ENCODE measurements at regions not wholly inside any gene's neighbourhood (a gene's known extent, or its start where the extent isn't known, plus 50 kb on each side); places are given as distances from the start of the nearest gene placed in this dataset.

DNA sequence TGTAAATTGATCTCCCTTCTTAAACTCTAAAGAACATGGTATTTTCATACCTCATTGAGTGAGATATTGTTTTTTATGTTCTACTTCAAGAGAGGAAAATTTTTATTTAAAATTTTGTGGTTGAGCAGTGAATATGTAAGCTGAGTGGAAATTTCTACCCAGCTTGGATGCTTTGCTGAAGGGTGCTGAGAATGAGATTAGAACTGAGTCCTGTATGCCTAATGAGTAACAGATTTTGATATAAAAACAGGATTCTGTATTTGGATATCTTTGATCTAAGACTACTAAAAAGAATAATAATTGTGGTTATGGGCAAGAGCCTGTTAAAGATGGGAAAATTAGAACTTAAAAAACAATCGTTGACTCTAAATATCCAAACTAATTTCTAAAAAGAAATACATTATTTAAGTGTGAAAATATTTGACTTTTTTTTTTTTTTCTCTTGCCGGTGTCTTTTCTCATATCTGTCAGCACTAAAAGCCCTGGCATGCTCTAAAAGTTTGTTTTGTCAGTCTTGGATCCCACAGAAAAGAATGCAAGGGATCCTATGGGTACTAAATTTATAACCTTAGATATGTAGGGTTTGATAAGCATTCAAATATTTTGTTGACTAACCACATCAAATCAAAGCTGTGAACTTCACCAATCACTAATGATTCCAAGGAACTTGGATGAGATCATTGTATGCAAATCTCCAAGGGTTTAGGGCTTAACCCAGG is 652.3 kb downstream of the PTPRC start:
- Histone ChIP-seq H3K27ac (ENCODE audit: low read depth in 1 of 3, low read length in 2 of 3) (no peak overlapping the region), H3K36me3 (ENCODE audit: control insufficient read depth in 3 of 3, insufficient read depth in 2 of 3, low read depth in 1 of 3, low read length in 3 of 3) (no peaks in the 10 kb centered on the region), H3K4me1 (ENCODE audit: control insufficient read depth in 3 of 3, insufficient read depth in 2 of 3, low read depth in 1 of 3, low read length in 2 of 3) (no peaks in the 10 kb centered on the region), H3K4me3 (ENCODE audit: low read depth in 1 of 3, low read length in 3 of 3) (no peak overlapping the region), H3K9me3 (ENCODE audit: control insufficient read depth in 2 of 2, insufficient read depth in 1 of 2, low read depth in 1 of 2, low read length in 1 of 2) (no peaks in the 10 kb centered on the region), H3K27me3 (ENCODE audit: control insufficient read depth in 3 of 3, insufficient read depth in 3 of 3, low read length in 3 of 3) (no peaks in the 10 kb centered on the region)
- FAIRE-seq (no peak), DNase-seq (no peak)
- 56 to 78% (median 62%) methylated on average over 2 of the region's 2 CpGs for WGBS, 3 donors

GRCh38 chr1:199292896-199293295 is 654.1 kb downstream of the PTPRC start:
- no peak overlapping the region for H3K27ac ChIP-seq (ENCODE audit: low read depth in 1 of 3, low read length in 2 of 3)

GRCh38 chr1:199295107-199295506 is 656.3 kb downstream of the PTPRC start:
- Histone ChIP-seq H3K27ac (ENCODE audit: low read depth in 1 of 3, low read length in 2 of 3) (no peak overlapping the region), H3K36me3 (ENCODE audit: control insufficient read depth in 3 of 3, insufficient read depth in 2 of 3, low read depth in 1 of 3, low read length in 3 of 3) (no peaks in the 10 kb centered on the region), H3K4me1 (ENCODE audit: control insufficient read depth in 3 of 3, insufficient read depth in 2 of 3, low read depth in 1 of 3, low read length in 2 of 3) (no peaks in the 10 kb centered on the region), H3K9me3 (ENCODE audit: control insufficient read depth in 2 of 2, insufficient read depth in 1 of 2, low read depth in 1 of 2, low read length in 1 of 2) (no peaks in the 10 kb centered on the region), H3K4me3 (ENCODE audit: low read depth in 1 of 3, low read length in 3 of 3) (no peak overlapping the region), H3K27me3 (ENCODE audit: control insufficient read depth in 3 of 3, insufficient read depth in 3 of 3, low read length in 3 of 3) (no peaks in the 10 kb centered on the region)
- FAIRE-seq (no peak), DNase-seq (no peak)
- 44 to 62% (median 48%) methylated on average over 3 of the region's 3 CpGs for WGBS, 3 donors

More at GRCh38 chr1:199292896-199293295, 654.1 kb downstream of the PTPRC start:
- Histone ChIP-seq H3K27me3 (ENCODE audit: control insufficient read depth in 3 of 3, insufficient read depth in 3 of 3, low read length in 3 of 3) (no peaks in the 10 kb centered on the region), H3K9me3 (ENCODE audit: control insufficient read depth in 2 of 2, insufficient read depth in 1 of 2, low read depth in 1 of 2, low read length in 1 of 2) (no peaks in the 10 kb centered on the region), H3K4me1 (ENCODE audit: control insufficient read depth in 3 of 3, insufficient read depth in 2 of 3, low read depth in 1 of 3, low read length in 2 of 3) (no peaks in the 10 kb centered on the region), H3K4me3 (ENCODE audit: low read depth in 1 of 3, low read length in 3 of 3) (no peak overlapping the region), H3K36me3 (ENCODE audit: control insufficient read depth in 3 of 3, insufficient read depth in 2 of 3, low read depth in 1 of 3, low read length in 3 of 3) (no peaks in the 10 kb centered on the region)
- FAIRE-seq (no peak), DNase-seq (no peak)
- 60 to 75% (median 73%) methylated on average over 1 of the region's 1 CpG for WGBS, 3 donors

- H3K27ac ChIP-seq (ENCODE audit: low read depth in 1 of 3, low read length in 2 of 3), result no peak overlapping the region
- H3K9me3 ChIP-seq (ENCODE audit: control insufficient read depth in 2 of 2, insufficient read depth in 1 of 2, low read depth in 1 of 2, low read length in 1 of 2), result no peaks in the 10 kb centered on the region
- FAIRE-seq (no peak), DNase-seq (no peak)
- no peak overlapping the region for H3K4me3 ChIP-seq (ENCODE audit: low read depth in 1 of 3, low read length in 3 of 3)
- H3K36me3 ChIP-seq (ENCODE audit: control insufficient read depth in 3 of 3, insufficient read depth in 2 of 3, low read depth in 1 of 3, low read length in 3 of 3), result no peaks in the 10 kb centered on the region
- H3K4me1 ChIP-seq (ENCODE audit: control insufficient read depth in 3 of 3, insufficient read depth in 2 of 3, low read depth in 1 of 3, low read length in 2 of 3), result no peaks in the 10 kb centered on the region
- H3K27me3 ChIP-seq (ENCODE audit: control insufficient read depth in 3 of 3, insufficient read depth in 3 of 3, low read length in 3 of 3), result no peaks in the 10 kb centered on the region
Measured at GRCh38 chr1:199297174-199297573, 658.3 kb downstream of the PTPRC start.

- Histone ChIP-seq H3K4me1 (ENCODE audit: control insufficient read depth in 3 of 3, insufficient read depth in 2 of 3, low read depth in 1 of 3, low read length in 2 of 3) (no peaks in the 10 kb centered on the region), H3K27me3 (ENCODE audit: control insufficient read depth in 3 of 3, insufficient read depth in 3 of 3, low read length in 3 of 3) (no peaks in the 10 kb centered on the region), H3K27ac (ENCODE audit: low read depth in 1 of 3, low read length in 2 of 3) (no peak overlapping the region), H3K36me3 (ENCODE audit: control insufficient read depth in 3 of 3, insufficient read depth in 2 of 3, low read depth in 1 of 3, low read length in 3 of 3) (no peaks in the 10 kb centered on the region), H3K4me3 (ENCODE audit: low read depth in 1 of 3, low read length in 3 of 3) (no peak overlapping the region), H3K9me3 (ENCODE audit: control insufficient read depth in 2 of 2, insufficient read depth in 1 of 2, low read depth in 1 of 2, low read length in 1 of 2) (no peaks in the 10 kb centered on the region)
- FAIRE-seq, result no peak
- 30 to 68% (median 46%) methylated on average over 3 of the region's 3 CpGs for WGBS, 3 donors
- DNase-seq, result no peak
Measured at GRCh38 chr1:199297887-199298286, 659.0 kb downstream of the PTPRC start.

GRCh38 chr1:199298825-199299224 is 660.0 kb downstream of the PTPRC start:
- DNase-seq (no peak), FAIRE-seq (no peak)
- Histone ChIP-seq H3K36me3 (ENCODE audit: control insufficient read depth in 3 of 3, insufficient read depth in 2 of 3, low read depth in 1 of 3, low read length in 3 of 3) (no peaks in the 10 kb centered on the region), H3K4me1 (ENCODE audit: control insufficient read depth in 3 of 3, insufficient read depth in 2 of 3, low read depth in 1 of 3, low read length in 2 of 3) (no peaks in the 10 kb centered on the region), H3K27me3 (ENCODE audit: control insufficient read depth in 3 of 3, insufficient read depth in 3 of 3, low read length in 3 of 3) (no peaks in the 10 kb centered on the region), H3K9me3 (ENCODE audit: control insufficient read depth in 2 of 2, insufficient read depth in 1 of 2, low read depth in 1 of 2, low read length in 1 of 2) (no peaks in the 10 kb centered on the region), H3K27ac (ENCODE audit: low read depth in 1 of 3, low read length in 2 of 3) (no peak overlapping the region), H3K4me3 (ENCODE audit: low read depth in 1 of 3, low read length in 3 of 3) (no peak overlapping the region)
- WGBS, 3 donors, result 82 to 91% (median 88%) methylated on average over 3 of the region's 3 CpGs

GRCh38 chr1:199301472-199302217 is 662.8 kb downstream of the PTPRC start:
- no peak overlapping the region for H3K27ac ChIP-seq (ENCODE audit: low read depth in 1 of 3, low read length in 2 of 3)
- H3K4me1 ChIP-seq (ENCODE audit: control insufficient read depth in 3 of 3, insufficient read depth in 2 of 3, low read depth in 1 of 3, low read length in 2 of 3), result no peaks in the 10 kb centered on the region
- H3K36me3 ChIP-seq (ENCODE audit: control insufficient read depth in 3 of 3, insufficient read depth in 2 of 3, low read depth in 1 of 3, low read length in 3 of 3), result no peaks in the 10 kb centered on the region
- no peak overlapping the region for H3K4me3 ChIP-seq (ENCODE audit: low read depth in 1 of 3, low read length in 3 of 3)
- no peaks in the 10 kb centered on the region for H3K27me3 ChIP-seq (ENCODE audit: control insufficient read depth in 3 of 3, insufficient read depth in 3 of 3, low read length in 3 of 3)
- FAIRE-seq, result no peak
- H3K9me3 ChIP-seq (ENCODE audit: control insufficient read depth in 2 of 2, insufficient read depth in 1 of 2, low read depth in 1 of 2, low read length in 1 of 2), result no peaks in the 10 kb centered on the region
- no peak for DNase-seq

- no peaks in the 10 kb centered on the region for H3K9me3 ChIP-seq (ENCODE audit: control insufficient read depth in 2 of 2, insufficient read depth in 1 of 2, low read depth in 1 of 2, low read length in 1 of 2)
Measured at GRCh38 chr1:199302554-199302953, 663.7 kb downstream of the PTPRC start.

DNA sequence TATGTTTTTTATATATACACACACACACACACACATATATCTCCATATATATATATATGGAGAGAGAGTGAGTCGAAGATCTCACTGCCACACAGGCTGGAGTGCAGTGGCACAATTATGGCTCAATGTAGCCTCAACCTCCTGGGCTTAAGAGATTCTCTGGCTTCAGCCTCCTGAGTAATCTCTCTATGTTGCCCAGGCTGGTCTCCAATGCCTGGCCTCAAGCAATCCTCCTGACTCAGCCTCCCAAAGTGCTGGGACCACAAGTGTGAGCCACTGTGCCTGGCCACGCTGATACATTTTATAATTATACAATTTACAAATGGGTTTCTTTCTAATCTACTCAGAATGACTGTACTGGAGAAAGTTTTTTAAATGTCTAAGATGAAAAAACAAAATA is 664.2 kb downstream of the PTPRC start:
- H3K27me3 ChIP-seq (ENCODE audit: control insufficient read depth in 3 of 3, insufficient read depth in 3 of 3, low read length in 3 of 3), result no peaks in the 10 kb centered on the region
- no peaks in the 10 kb centered on the region for H3K4me1 ChIP-seq (ENCODE audit: control insufficient read depth in 3 of 3, insufficient read depth in 2 of 3, low read depth in 1 of 3, low read length in 2 of 3)
- 86 to 94% (median 93%) methylated on average over 2 of the region's 2 CpGs for WGBS, 3 donors
- no peak for FAIRE-seq
- H3K4me3 ChIP-seq (ENCODE audit: low read depth in 1 of 3, low read length in 3 of 3), result no peak overlapping the region
- no peaks in the 10 kb centered on the region for H3K36me3 ChIP-seq (ENCODE audit: control insufficient read depth in 3 of 3, insufficient read depth in 2 of 3, low read depth in 1 of 3, low read length in 3 of 3)
- no peaks in the 10 kb centered on the region for H3K9me3 ChIP-seq (ENCODE audit: control insufficient read depth in 2 of 2, insufficient read depth in 1 of 2, low read depth in 1 of 2, low read length in 1 of 2)
- H3K27ac ChIP-seq (ENCODE audit: low read depth in 1 of 3, low read length in 2 of 3), result no peak overlapping the region
- DNase-seq, result no peak

More at GRCh38 chr1:199302554-199302953, 663.7 kb downstream of the PTPRC start:
- DNase-seq (no peak), FAIRE-seq (no peak)
- no peak overlapping the region for H3K27ac ChIP-seq (ENCODE audit: low read depth in 1 of 3, low read length in 2 of 3)
- H3K4me3 ChIP-seq (ENCODE audit: low read depth in 1 of 3, low read length in 3 of 3), result no peak overlapping the region
- no peaks in the 10 kb centered on the region for H3K27me3 ChIP-seq (ENCODE audit: control insufficient read depth in 3 of 3, insufficient read depth in 3 of 3, low read length in 3 of 3)
- H3K36me3 ChIP-seq (ENCODE audit: control insufficient read depth in 3 of 3, insufficient read depth in 2 of 3, low read depth in 1 of 3, low read length in 3 of 3), result no peaks in the 10 kb centered on the region
- H3K4me1 ChIP-seq (ENCODE audit: control insufficient read depth in 3 of 3, insufficient read depth in 2 of 3, low read depth in 1 of 3, low read length in 2 of 3), result no peaks in the 10 kb centered on the region
